RWPE2 (cell line): ENCODE measurements at regions not wholly inside any gene's neighbourhood (a gene's known extent, or its start where the extent isn't known, plus 50 kb on each side); places are given as distances from the start of the nearest gene placed in this dataset.

Experiments
- ATAC-seq: fragments of 200-7000 bp; cut with Tn5 transposase; 3 replicates; pipeline ENCODE4 v1.9.1; 2021; ENCODE audit warnings: low read depth
- DNase-seq: peaks from one replicate; pipeline ENCODE4 v3.0.0-alpha.2; 2020; ENCODE audit warnings: low spot score
- H3K27ac ChIP-seq: fragments of 450-650 bp; 2 replicates; pipeline ENCODE4 v1.5.1; 2017; ENCODE audit warnings: mild to moderate bottlenecking; ENCODE audit not compliant: poor library complexity, severe bottlenecking
- H3K27me3 ChIP-seq: fragments of 250-450 bp; sonication (Bioruptor Pico); 2 replicates; pipeline ENCODE4 v1.5.1; 2021; ENCODE audit warnings: mild to moderate bottlenecking, moderate library complexity; ENCODE audit not compliant: insufficient read depth, poor library complexity, severe bottlenecking
- H3K36me3 ChIP-seq: fragments of 250-450 bp; sonication (Bioruptor Pico); 2 replicates; pipeline ENCODE4 v1.5.1; 2020; ENCODE audit warnings: low read depth, mild to moderate bottlenecking, moderate library complexity
- H3K4me1 ChIP-seq: fragments of 250-450 bp; sonication (Bioruptor Pico); 2 replicates; pipeline ENCODE4 v1.5.1; 2021; ENCODE audit warnings: mild to moderate bottlenecking, moderate library complexity; ENCODE audit not compliant: insufficient read depth, poor library complexity, severe bottlenecking
- H3K4me3 ChIP-seq: fragments of 250-450 bp; sonication (Bioruptor Pico); 2 replicates; pipeline ENCODE4 v1.5.1; 2021; ENCODE audit warnings: mild to moderate bottlenecking, moderate library complexity; ENCODE audit not compliant: severe bottlenecking
- H3K9me3 ChIP-seq: fragments of 250-450 bp; sonication (Bioruptor Pico); 2 replicates; pipeline ENCODE4 v1.5.1; 2021; ENCODE audit warnings: mild to moderate bottlenecking, moderate library complexity; ENCODE audit not compliant: severe bottlenecking
- CTCF ChIP-seq: fragments of 450-650 bp; IDR thresholded peaks from one replicate; pipeline ENCODE4 v1.5.1; 2017; ENCODE audit warnings: mild to moderate bottlenecking, moderate library complexity; ENCODE audit not compliant: poor library complexity, severe bottlenecking

- Histone ChIP-seq H3K4me1 (no peaks in the 10 kb centered on the region), H3K27ac (no peak overlapping the region), H3K4me3 (no peak overlapping the region), H3K36me3 (no peaks in the 10 kb centered on the region), H3K27me3 (no peaks in the 10 kb centered on the region), H3K9me3 (no peaks in the 10 kb centered on the region)
- ATAC-seq (no peak), DNase-seq (no peak)
- TF ChIP-seq CTCF, result no peak
Measured at GRCh38 chr2:114039677-114040076, 149.8 kb downstream of the ACTR3 start.

- H3K4me3 ChIP-seq, result no peak overlapping the region
- no peak for DNase-seq
- H3K27me3 ChIP-seq, result no peaks in the 10 kb centered on the region
- no peaks in the 10 kb centered on the region for H3K4me1 ChIP-seq
- H3K27ac ChIP-seq, result no peak overlapping the region
- ATAC-seq, result no peak
- H3K9me3 ChIP-seq, result no peaks in the 10 kb centered on the region
- no peaks in the 10 kb centered on the region for H3K36me3 ChIP-seq
- TF ChIP-seq CTCF, result no peak
Measured at GRCh38 chr2:114040826-114041225, 150.9 kb downstream of the ACTR3 start.

- Histone ChIP-seq H3K4me3 (no peak overlapping the region), H3K4me1 (peaks cover 3% of the 10 kb centered on the region), H3K27me3 (no peaks in the 10 kb centered on the region), H3K27ac (no peak overlapping the region), H3K36me3 (no peaks in the 10 kb centered on the region), H3K9me3 (no peaks in the 10 kb centered on the region)
- ATAC-seq (no peak), DNase-seq (no peak)
- TF ChIP-seq CTCF, result no peak
Measured at GRCh38 chr2:114044985-114045384, 155.1 kb downstream of the ACTR3 start.

- no peak for DNase-seq
- Histone ChIP-seq H3K9me3 (no peaks in the 10 kb centered on the region), H3K4me1 (peaks cover 3% of the 10 kb centered on the region), H3K36me3 (no peaks in the 10 kb centered on the region), H3K4me3 (no peak overlapping the region), H3K27ac (no peak overlapping the region), H3K27me3 (no peaks in the 10 kb centered on the region)
- no peak for TF ChIP-seq CTCF
- no peak for ATAC-seq
Measured at GRCh38 chr2:114046373-114046772, 156.5 kb downstream of the ACTR3 start.

GRCh38 chr2:114046866-114047435, 157.1 kb downstream of the ACTR3 start:
- ATAC-seq (no peak), DNase-seq (no peak)
- H3K36me3 ChIP-seq, result no peaks in the 10 kb centered on the region
- TF ChIP-seq CTCF, result no peak
- no peak overlapping the region for H3K27ac ChIP-seq
- H3K4me3 ChIP-seq, result no peak overlapping the region
- no peaks in the 10 kb centered on the region for H3K9me3 ChIP-seq
- no peaks in the 10 kb centered on the region for H3K27me3 ChIP-seq
- peaks cover 3% of the 10 kb centered on the region for H3K4me1 ChIP-seq
